ENCODE measurements at regions not wholly inside any gene's neighbourhood (a gene's known extent, or its start where the extent isn't known, plus 50 kb on each side); places are given as distances from the start of the nearest gene placed in this dataset.

- DNase-seq (ENCODE audit: extremely low spot score) = no peak
- H3K4me3 ChIP-seq (ENCODE audit: low read depth, low read length) = no peak overlapping the region
- H3K36me3 ChIP-seq (ENCODE audit: insufficient read depth) = no peaks in the 10 kb centered on the region
- WGBS = 30% methylated on average over 5 of the region's 5 CpGs
- H3K27ac ChIP-seq (ENCODE audit: low read depth) = no peak overlapping the region
- H3K4me1 ChIP-seq (ENCODE audit: insufficient read depth) = no peaks in the 10 kb centered on the region
Measured at GRCh38 chr2:144615866-144616565, 96.1 kb upstream of the ZEB2 start.

- 78% methylated on average over 7 of the region's 7 CpGs for WGBS
- H3K4me1 ChIP-seq (ENCODE audit: insufficient read depth) = no peaks in the 10 kb centered on the region
- no peak overlapping the region for H3K27ac ChIP-seq (ENCODE audit: low read depth)
- DNase-seq (ENCODE audit: extremely low spot score) = no peak
- no peaks in the 10 kb centered on the region for H3K36me3 ChIP-seq (ENCODE audit: insufficient read depth)
- H3K4me3 ChIP-seq (ENCODE audit: low read depth, low read length) = no peak overlapping the region
Measured at GRCh38 chr2:144607891-144608521, 88.1 kb upstream of the ZEB2 start.

- Histone ChIP-seq H3K4me3 (ENCODE audit: low read depth, low read length) (no peak overlapping the region), H3K4me1 (ENCODE audit: insufficient read depth) (no peaks in the 10 kb centered on the region), H3K27ac (ENCODE audit: low read depth) (no peak overlapping the region), H3K36me3 (ENCODE audit: insufficient read depth) (no peaks in the 10 kb centered on the region)
- WGBS = 93% methylated on average over 8 of the region's 8 CpGs
- DNase-seq (ENCODE audit: extremely low spot score) = no peak
Measured at GRCh38 chr2:144607099-144607498, 87.2 kb upstream of the ZEB2 start.

- H3K36me3 ChIP-seq (ENCODE audit: insufficient read depth) = no peaks in the 10 kb centered on the region
- no peak for DNase-seq (ENCODE audit: extremely low spot score)
- 79% methylated on average over 1 of the region's 1 CpG for WGBS
- H3K4me1 ChIP-seq (ENCODE audit: insufficient read depth) = no peaks in the 10 kb centered on the region
- no peak overlapping the region for H3K4me3 ChIP-seq (ENCODE audit: low read depth, low read length)
- H3K27ac ChIP-seq (ENCODE audit: low read depth) = no peak overlapping the region
Measured at GRCh38 chr2:144606466-144607095, 86.7 kb upstream of the ZEB2 start.

GRCh38 chr2:144605231-144605840 lies 85.4 kb upstream of the ZEB2 start:
- Histone ChIP-seq H3K4me1 (ENCODE audit: insufficient read depth) (no peaks in the 10 kb centered on the region), H3K27ac (ENCODE audit: low read depth) (no peak overlapping the region), H3K36me3 (ENCODE audit: insufficient read depth) (no peaks in the 10 kb centered on the region), H3K4me3 (ENCODE audit: low read depth, low read length) (no peak overlapping the region)
- 92% methylated on average over 7 of the region's 7 CpGs for WGBS
- DNase-seq (ENCODE audit: extremely low spot score) = no peak

GRCh38 chr2:144603334-144603733 lies 83.4 kb upstream of the ZEB2 start:
- H3K4me1 ChIP-seq (ENCODE audit: insufficient read depth) = no peaks in the 10 kb centered on the region
- H3K4me3 ChIP-seq (ENCODE audit: low read depth, low read length) = no peak overlapping the region
- H3K27ac ChIP-seq (ENCODE audit: low read depth) = no peak overlapping the region
- 92% methylated on average over 2 of the region's 2 CpGs for WGBS
- DNase-seq (ENCODE audit: extremely low spot score) = no peak
- H3K36me3 ChIP-seq (ENCODE audit: insufficient read depth) = no peaks in the 10 kb centered on the region

- no peaks in the 10 kb centered on the region for H3K4me1 ChIP-seq (ENCODE audit: insufficient read depth)
- H3K27ac ChIP-seq (ENCODE audit: low read depth) = no peak overlapping the region
- 77% methylated on average over 5 of the region's 5 CpGs for WGBS
- no peaks in the 10 kb centered on the region for H3K36me3 ChIP-seq (ENCODE audit: insufficient read depth)
- H3K4me3 ChIP-seq (ENCODE audit: low read depth, low read length) = no peak overlapping the region
- DNase-seq (ENCODE audit: extremely low spot score) = no peak
Measured at GRCh38 chr2:144598906-144599305, 79.0 kb upstream of the ZEB2 start.

- Histone ChIP-seq H3K4me3 (ENCODE audit: low read depth, low read length) (no peak overlapping the region), H3K36me3 (ENCODE audit: insufficient read depth) (no peaks in the 10 kb centered on the region), H3K4me1 (ENCODE audit: insufficient read depth) (no peaks in the 10 kb centered on the region), H3K27ac (ENCODE audit: low read depth) (no peak overlapping the region)
- 81% methylated on average over 6 of the region's 6 CpGs for WGBS
- DNase-seq (ENCODE audit: extremely low spot score) = no peak
Measured at GRCh38 chr2:144597894-144598593, 78.1 kb upstream of the ZEB2 start.

- no peak overlapping the region for H3K27ac ChIP-seq (ENCODE audit: low read depth)
- 74% methylated on average over 4 of the region's 4 CpGs for WGBS
- H3K4me3 ChIP-seq (ENCODE audit: low read depth, low read length) = no peak overlapping the region
- DNase-seq (ENCODE audit: extremely low spot score) = no peak
- H3K36me3 ChIP-seq (ENCODE audit: insufficient read depth) = no peaks in the 10 kb centered on the region
- H3K4me1 ChIP-seq (ENCODE audit: insufficient read depth) = no peaks in the 10 kb centered on the region
Measured at GRCh38 chr2:144597388-144597787, 77.5 kb upstream of the ZEB2 start.

GRCh38 chr2:144596073-144596871 lies 76.4 kb upstream of the ZEB2 start:
- WGBS = 43% methylated on average over 9 of the region's 9 CpGs
- Histone ChIP-seq H3K4me1 (ENCODE audit: insufficient read depth) (no peaks in the 10 kb centered on the region), H3K4me3 (ENCODE audit: low read depth, low read length) (no peak overlapping the region), H3K27ac (ENCODE audit: low read depth) (no peak overlapping the region), H3K36me3 (ENCODE audit: insufficient read depth) (no peaks in the 10 kb centered on the region)
- DNase-seq (ENCODE audit: extremely low spot score) = no peak

- H3K36me3 ChIP-seq (ENCODE audit: insufficient read depth) = no peaks in the 10 kb centered on the region
- no peak overlapping the region for H3K27ac ChIP-seq (ENCODE audit: low read depth)
- H3K4me1 ChIP-seq (ENCODE audit: insufficient read depth) = no peaks in the 10 kb centered on the region
- 91% methylated on average over 4 of the region's 4 CpGs for WGBS
- no peak for DNase-seq (ENCODE audit: extremely low spot score)
- no peak overlapping the region for H3K4me3 ChIP-seq (ENCODE audit: low read depth, low read length)
Measured at GRCh38 chr2:144595686-144596072, 75.8 kb upstream of the ZEB2 start.

GRCh38 chr2:144595279-144595678 lies 75.4 kb upstream of the ZEB2 start:
- 87% methylated on average over 2 of the region's 2 CpGs for WGBS
- H3K36me3 ChIP-seq (ENCODE audit: insufficient read depth) = no peaks in the 10 kb centered on the region
- no peak overlapping the region for H3K4me3 ChIP-seq (ENCODE audit: low read depth, low read length)
- no peak overlapping the region for H3K27ac ChIP-seq (ENCODE audit: low read depth)
- H3K4me1 ChIP-seq (ENCODE audit: insufficient read depth) = no peaks in the 10 kb centered on the region
- DNase-seq (ENCODE audit: extremely low spot score) = no peak

GRCh38 chr2:144593803-144594202 lies 73.9 kb upstream of the ZEB2 start:
- DNase-seq (ENCODE audit: extremely low spot score) = no peak
- Histone ChIP-seq H3K4me3 (ENCODE audit: low read depth, low read length) (no peak overlapping the region), H3K27ac (ENCODE audit: low read depth) (no peak overlapping the region), H3K36me3 (ENCODE audit: insufficient read depth) (no peaks in the 10 kb centered on the region), H3K4me1 (ENCODE audit: insufficient read depth) (no peaks in the 10 kb centered on the region)
- 91% methylated on average over 2 of the region's 2 CpGs for WGBS
